HFFc6 (cell line): ENCODE measurements at regions not wholly inside any gene's neighbourhood (a gene's known extent, or its start where the extent isn't known, plus 50 kb on each side); places are given as distances from the start of the nearest gene placed in this dataset.
"Not testable (repeated sequence)": the region's sequence is repeated elsewhere in the genome, so short reads cannot be mapped to it uniquely, and the experiment has no call there.

Experiments used
- DNase-seq: peaks from one replicate; pipeline ENCODE4 v3.0.0-alpha.2; 2018
- H3K27ac Mint-ChIP-seq: 2 replicates; pipeline ENCODE4 v1.8.0; 2020; ENCODE audit warnings: mild to moderate bottlenecking, mixed read lengths
- H3K27me3 Mint-ChIP-seq: 2 replicates; pipeline ENCODE4 v1.8.0; 2021; ENCODE audit warnings: mild to moderate bottlenecking, moderate library complexity, mixed read lengths; ENCODE audit not compliant: insufficient read depth
- H3K36me3 Mint-ChIP-seq: 2 replicates; pipeline ENCODE4 v1.8.0; 2021; ENCODE audit warnings: low read depth, mixed read lengths
- H3K4me1 Mint-ChIP-seq: 2 replicates; pipeline ENCODE4 v1.8.0; 2020; ENCODE audit warnings: low read depth, mixed read lengths
- H3K4me3 Mint-ChIP-seq: 2 replicates; pipeline ENCODE4 v1.8.0; 2020; ENCODE audit warnings: mild to moderate bottlenecking, moderate library complexity, mixed read lengths
- H3K9me3 Mint-ChIP-seq: 2 replicates; pipeline ENCODE4 v1.8.0; 2020; ENCODE audit warnings: mild to moderate bottlenecking, mixed read lengths
- TF ChIP-seq, protein P1 (sequence below): fragments of 200-600 bp; sonication (generic); IDR thresholded peaks from 2 replicates; pipeline ENCODE4 v1.5.0; 2021; ENCODE audit warnings: antibody characterized with exemption, mild to moderate bottlenecking

- TF ChIP-seq, protein P1, sequence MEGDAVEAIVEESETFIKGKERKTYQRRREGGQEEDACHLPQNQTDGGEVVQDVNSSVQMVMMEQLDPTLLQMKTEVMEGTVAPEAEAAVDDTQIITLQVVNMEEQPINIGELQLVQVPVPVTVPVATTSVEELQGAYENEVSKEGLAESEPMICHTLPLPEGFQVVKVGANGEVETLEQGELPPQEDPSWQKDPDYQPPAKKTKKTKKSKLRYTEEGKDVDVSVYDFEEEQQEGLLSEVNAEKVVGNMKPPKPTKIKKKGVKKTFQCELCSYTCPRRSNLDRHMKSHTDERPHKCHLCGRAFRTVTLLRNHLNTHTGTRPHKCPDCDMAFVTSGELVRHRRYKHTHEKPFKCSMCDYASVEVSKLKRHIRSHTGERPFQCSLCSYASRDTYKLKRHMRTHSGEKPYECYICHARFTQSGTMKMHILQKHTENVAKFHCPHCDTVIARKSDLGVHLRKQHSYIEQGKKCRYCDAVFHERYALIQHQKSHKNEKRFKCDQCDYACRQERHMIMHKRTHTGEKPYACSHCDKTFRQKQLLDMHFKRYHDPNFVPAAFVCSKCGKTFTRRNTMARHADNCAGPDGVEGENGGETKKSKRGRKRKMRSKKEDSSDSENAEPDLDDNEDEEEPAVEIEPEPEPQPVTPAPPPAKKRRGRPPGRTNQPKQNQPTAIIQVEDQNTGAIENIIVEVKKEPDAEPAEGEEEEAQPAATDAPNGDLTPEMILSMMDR = no peak
- H3K27me3 Mint-ChIP-seq = peaks cover 4% of the 10 kb centered on the region; the same call in 1 of the 2 replicates
- no peaks in the 10 kb centered on the region for H3K9me3 Mint-ChIP-seq
- H3K4me1 Mint-ChIP-seq = no peaks in the 10 kb centered on the region
- no peak for DNase-seq
- H3K4me3 Mint-ChIP-seq = no peak overlapping the region
- no peaks in the 10 kb centered on the region for H3K36me3 Mint-ChIP-seq
- no peak overlapping the region for H3K27ac Mint-ChIP-seq
These were observed 127.1 kb upstream of the ENPEP start for GRCh38 chr4:110348711-110349383.

- H3K27ac Mint-ChIP-seq = no peak overlapping the region
- H3K4me1 Mint-ChIP-seq = no peaks in the 10 kb centered on the region
- no peak for DNase-seq
- H3K9me3 Mint-ChIP-seq = no peaks in the 10 kb centered on the region
- H3K4me3 Mint-ChIP-seq = no peak overlapping the region
- H3K27me3 Mint-ChIP-seq = peaks cover 6% of the 10 kb centered on the region; the same call in 1 of the 2 replicates
- TF ChIP-seq, protein P1 = no peak
- H3K36me3 Mint-ChIP-seq = no peaks in the 10 kb centered on the region
These were observed 128.2 kb upstream of the ENPEP start for GRCh38 chr4:110347805-110348204.

DNA sequence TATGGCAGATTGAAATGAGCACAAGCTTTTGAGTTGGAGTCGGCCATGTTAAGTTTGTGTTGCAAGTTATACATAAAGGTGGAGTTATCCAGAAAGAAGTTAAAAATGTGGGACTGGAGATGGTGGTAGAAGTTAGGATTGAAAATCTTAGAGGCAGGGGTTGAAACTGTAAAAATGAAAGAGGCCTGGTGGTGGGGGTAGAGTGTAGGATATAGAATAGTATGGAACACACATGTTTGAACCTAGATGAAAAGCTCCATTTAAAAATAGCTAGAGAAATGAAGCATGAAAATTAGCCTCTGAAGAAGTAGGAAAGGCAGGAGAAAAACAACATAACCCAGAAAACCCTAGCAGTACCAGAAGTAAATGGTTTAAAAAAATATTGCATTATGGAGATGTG lies 131.8 kb upstream of the ENPEP start:
- DNase-seq = no peak
- H3K27ac Mint-ChIP-seq = no peak overlapping the region
- H3K27me3 Mint-ChIP-seq = peaks cover 7% of the 10 kb centered on the region; the same call in 1 of the 2 replicates
- TF ChIP-seq, protein P1 = peak; percentile 46
- H3K4me1 Mint-ChIP-seq = peaks cover 9% of the 10 kb centered on the region; the same call in 1 of the 2 replicates
- H3K4me3 Mint-ChIP-seq = no peak overlapping the region
- H3K36me3 Mint-ChIP-seq = no peaks in the 10 kb centered on the region
- H3K9me3 Mint-ChIP-seq = no peaks in the 10 kb centered on the region

GRCh38 chr4:110343534-110343933 lies 132.4 kb upstream of the ENPEP start:
- Mint-ChIP-seq H3K27me3 (peaks cover 7% of the 10 kb centered on the region; the same call in 1 of the 2 replicates), H3K36me3 (no peaks in the 10 kb centered on the region), H3K9me3 (no peaks in the 10 kb centered on the region), H3K4me1 (peaks cover 9% of the 10 kb centered on the region; the same call in 1 of the 2 replicates), H3K27ac (no peak overlapping the region), H3K4me3 (no peak overlapping the region)
- TF ChIP-seq, protein P1 = no peak
- DNase-seq = no peak

DNA sequence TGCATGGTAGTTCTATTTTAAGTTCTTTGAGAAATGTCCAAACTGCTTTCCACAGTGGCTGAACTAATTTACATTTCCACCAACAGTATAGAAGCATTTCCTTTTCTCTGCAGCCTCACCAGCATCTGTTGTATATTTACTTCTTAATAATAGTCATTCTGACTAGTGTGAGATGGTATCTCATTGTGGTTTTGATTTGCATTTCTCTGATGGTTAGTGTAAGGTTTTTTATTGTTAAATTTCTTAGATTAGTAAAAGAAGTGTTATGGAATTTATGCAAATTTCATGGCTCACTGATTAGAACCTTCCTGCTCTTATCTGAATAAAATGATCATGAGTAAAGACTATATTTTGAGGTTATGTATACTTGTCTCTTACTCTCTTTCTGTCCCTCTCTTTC lies 134.8 kb upstream of the ENPEP start:
- H3K9me3 Mint-ChIP-seq, H3K27ac Mint-ChIP-seq, H3K4me1 Mint-ChIP-seq, H3K36me3 Mint-ChIP-seq, H3K27me3 Mint-ChIP-seq, DNase-seq, H3K4me3 Mint-ChIP-seq: not testable (repeated sequence)

- no peaks in the 10 kb centered on the region for H3K9me3 Mint-ChIP-seq
- no peak overlapping the region for H3K27ac Mint-ChIP-seq
- H3K4me1 Mint-ChIP-seq = no peaks in the 10 kb centered on the region
- no peak overlapping the region for H3K4me3 Mint-ChIP-seq
- H3K36me3 Mint-ChIP-seq = no peaks in the 10 kb centered on the region
- no peak for DNase-seq
- TF ChIP-seq, protein P1 = no peak
- H3K27me3 Mint-ChIP-seq = peaks cover 6% of the 10 kb centered on the region
These were observed 137.0 kb upstream of the ELOVL6 start for GRCh38 chr4:110335399-110335798.
